Liver (tissue), 8 donors: ENCODE measurements at regions not wholly inside any gene's neighbourhood (a gene's known extent, or its start where the extent isn't known, plus 50 kb on each side); places are given as distances from the start of the nearest gene placed in this dataset.

Experiments
- DNase-seq: peaks from one replicate; pipeline ENCODE4 v3.0.0-alpha.2; 2017; ENCODE audit warnings: low spot score
- H3K27ac ChIP-seq, 2 donors: one replicate each; pipeline ENCODE4 v1.7.0; 2013; ENCODE audit warnings: inconsistent platforms in 2 of 2, low read length in 2 of 2, control low read depth in 1 of 2, low read depth in 1 of 2, mild to moderate bottlenecking in 1 of 2
- H3K27me3 ChIP-seq, 4 donors: one replicate each; pipeline versions ENCODE4 v1.6.1 to v1.7.0; 2013; ENCODE audit warnings: low read length in 3 of 4, inconsistent platforms in 1 of 4, mild to moderate bottlenecking in 1 of 4, moderate library complexity in 1 of 4; ENCODE audit not compliant: control insufficient read depth in 4 of 4, insufficient read depth in 4 of 4
- H3K36me3 ChIP-seq, 4 donors: one replicate each; pipeline versions ENCODE4 v1.6.1 to v1.7.0; 2013; ENCODE audit warnings: low read length in 3 of 4, mild to moderate bottlenecking in 3 of 4, low read depth in 1 of 4, moderate library complexity in 1 of 4; ENCODE audit not compliant: control insufficient read depth in 4 of 4, insufficient read depth in 3 of 4
- H3K4me1 ChIP-seq, 4 donors: one replicate each; pipeline versions ENCODE4 v1.6.1 to v1.7.0; 2013; ENCODE audit warnings: low read length in 3 of 4, mild to moderate bottlenecking in 3 of 4, moderate library complexity in 1 of 4; ENCODE audit not compliant: control insufficient read depth in 4 of 4, insufficient read depth in 4 of 4
- H3K4me3 ChIP-seq, 3 donors: one replicate each; pipeline versions ENCODE4 v1.6.1 to v1.7.0; 2013; ENCODE audit warnings: low read length in 3 of 3, control low read depth in 1 of 3, low read depth in 1 of 3, mild to moderate bottlenecking in 1 of 3
- H3K9ac ChIP-seq, 2 donors: one replicate each; pipeline ENCODE4 v1.7.0; 2013; ENCODE audit warnings: low read length in 2 of 2, mild to moderate bottlenecking in 2 of 2, moderate library complexity in 2 of 2, control low read depth in 1 of 2, low read depth in 1 of 2
- H3K9me3 ChIP-seq, 4 donors: one replicate each; pipeline versions ENCODE4 v1.6.1 to v1.7.0; 2013; ENCODE audit warnings: low read length in 3 of 4; ENCODE audit not compliant: control insufficient read depth in 4 of 4
- CTCF ChIP-seq: fragments of 150-350 bp; IDR thresholded peaks from 2 replicates; pipeline ENCODE4 v1.5.1; 2017; ENCODE audit warnings: improper control_type of control experiment, low read depth, low read length; ENCODE audit not compliant: missing input control
- EGR1 ChIP-seq, 2 donors: IDR thresholded peaks; 2 replicates each; pipeline ENCODE4 v1.6.1; 2016 to 2018; ENCODE audit warnings: antibody characterized with exemption in 2 of 2, low read depth in 2 of 2
- FOXA1 ChIP-seq: IDR thresholded peaks from 2 replicates; pipeline ENCODE4 v1.6.1; 2016; ENCODE audit warnings: antibody characterized with exemption
- FOXA2 ChIP-seq: IDR thresholded peaks from 2 replicates; pipeline ENCODE4 v1.6.1; 2016; ENCODE audit warnings: antibody characterized with exemption
- HNF4A ChIP-seq, 2 donors: conservative IDR thresholded peaks; 2 replicates each; pipeline ENCODE4 v1.6.1; 2016; ENCODE audit warnings: antibody characterized with exemption in 2 of 2, mild to moderate bottlenecking in 2 of 2
- HNF4G ChIP-seq: IDR thresholded peaks from 2 replicates; pipeline ENCODE4 v1.6.1; 2016; ENCODE audit warnings: antibody characterized with exemption
- JUND ChIP-seq, 2 donors: IDR thresholded peaks; 2 replicates each; pipeline ENCODE4 v1.6.1; 2016; ENCODE audit warnings: antibody characterized with exemption in 2 of 2
- MAX ChIP-seq: IDR thresholded peaks from 2 replicates; pipeline ENCODE4 v1.6.1; 2016; ENCODE audit warnings: antibody characterized with exemption
- NR2F2 ChIP-seq: IDR thresholded peaks from 2 replicates; pipeline ENCODE4 v1.6.1; 2016; ENCODE audit warnings: antibody characterized with exemption
- RAD21 ChIP-seq, 2 donors: IDR thresholded peaks; 2 replicates each; pipeline ENCODE4 v1.6.1; 2016; ENCODE audit warnings: antibody characterized with exemption in 2 of 2, mild to moderate bottlenecking in 2 of 2
- REST ChIP-seq: IDR thresholded peaks from 2 replicates; pipeline ENCODE4 v1.6.1; 2016; ENCODE audit warnings: antibody characterized with exemption, mild to moderate bottlenecking
- TAF1 ChIP-seq: conservative IDR thresholded peaks from 2 replicates; pipeline ENCODE4 v1.6.1; 2016; ENCODE audit warnings: antibody characterized with exemption, mild to moderate bottlenecking
- YY1 ChIP-seq: IDR thresholded peaks from 2 replicates; pipeline ENCODE4 v1.6.1; 2016; ENCODE audit warnings: antibody characterized with exemption, mild to moderate bottlenecking
- ZBTB33 ChIP-seq: IDR thresholded peaks from 2 replicates; pipeline ENCODE4 v1.6.1; 2016; ENCODE audit warnings: antibody characterized with exemption
- WGBS: extraction: QIAGEN DNeasy Blood & Tissue Kit; methylation state at CpG from one replicate; pipeline ENCODE4 v1.1.7; 2013; 5-methylcytosine and 5-hydroxymethylcytosine counted together
- donor health status: healthy.
- donor health status: healthy.
- donor health status: healthy.
- donor health status: healthy.
- donor health status: healthy.

- no peak overlapping the region for H3K9ac ChIP-seq
- TF ChIP-seq CTCF: no peak
- TF ChIP-seq FOXA2: no peak
- no peak for TF ChIP-seq ZBTB33
- no peak for TF ChIP-seq EGR1 (IDR thresholded peaks at IDR 0.05; ENCODE audit: low read depth in 2 of 2)
- TF ChIP-seq NR2F2: no peak
- TF ChIP-seq YY1: no peak
- no peak for TF ChIP-seq JUND (IDR thresholded peaks at IDR 0.05)
- no peak for TF ChIP-seq RAD21 (IDR thresholded peaks at IDR 0.05)
- no peak for TF ChIP-seq FOXA1
- no peak for TF ChIP-seq MAX
- TF ChIP-seq REST: no peak
Measured at GRCh38 chr2:55111230-55111569, 60.9 kb upstream of the RTN4 start.

GRCh38 chr2:55109219-55109891, 59.1 kb upstream of the RTN4 start:
- no peaks in the 10 kb centered on the region for H3K4me1 ChIP-seq
- H3K4me3 ChIP-seq: no peak overlapping the region
- H3K27ac ChIP-seq: no peak overlapping the region
- H3K36me3 ChIP-seq: no peaks in the 10 kb centered on the region
- H3K9ac ChIP-seq: no peak overlapping the region
- 76% methylated on average over 2 of the region's 2 CpGs for WGBS
- H3K27me3 ChIP-seq: no peaks in the 10 kb centered on the region
- no peaks in the 10 kb centered on the region for H3K9me3 ChIP-seq
- DNase-seq: no peak
- TF ChIP-seq NR2F2 (no peak), REST (no peak), TAF1 (no peak), HNF4G (no peak), RAD21 (IDR thresholded peaks at IDR 0.05) (no peak), EGR1 (IDR thresholded peaks at IDR 0.05; ENCODE audit: low read depth in 2 of 2) (no peak), FOXA2 (no peak), FOXA1 (no peak), HNF4A (conservative IDR thresholded peaks at IDR 0.05) (no peak), ZBTB33 (no peak), CTCF (no peak)

More at GRCh38 chr2:55111230-55111569, 60.9 kb upstream of the RTN4 start:
- no peak for DNase-seq
- Histone ChIP-seq H3K27me3 (no peaks in the 10 kb centered on the region), H3K27ac (no peak overlapping the region), H3K36me3 (no peaks in the 10 kb centered on the region), H3K4me1 (no peaks in the 10 kb centered on the region), H3K9me3 (no peaks in the 10 kb centered on the region), H3K4me3 (no peak overlapping the region)
- WGBS: 92% methylated on average over 4 of the region's 4 CpGs
